Liver (tissue), 8 donors: ENCODE measurements at regions not wholly inside any gene's neighbourhood (a gene's known extent, or its start where the extent isn't known, plus 50 kb on each side); places are given as distances from the start of the nearest gene placed in this dataset.

Source experiments
- DNase-seq: peaks from one replicate; pipeline ENCODE4 v3.0.0-alpha.2; 2017; ENCODE audit warnings: low spot score
- H3K27ac ChIP-seq, 2 donors: one replicate each; pipeline ENCODE4 v1.7.0; 2013; ENCODE audit warnings: inconsistent platforms in 2 of 2, low read length in 2 of 2, control low read depth in 1 of 2, low read depth in 1 of 2, mild to moderate bottlenecking in 1 of 2
- H3K27me3 ChIP-seq, 4 donors: one replicate each; pipeline versions ENCODE4 v1.6.1 to v1.7.0; 2013; ENCODE audit warnings: low read length in 3 of 4, inconsistent platforms in 1 of 4, mild to moderate bottlenecking in 1 of 4, moderate library complexity in 1 of 4; ENCODE audit not compliant: control insufficient read depth in 4 of 4, insufficient read depth in 4 of 4
- H3K36me3 ChIP-seq, 4 donors: one replicate each; pipeline versions ENCODE4 v1.6.1 to v1.7.0; 2013; ENCODE audit warnings: low read length in 3 of 4, mild to moderate bottlenecking in 3 of 4, low read depth in 1 of 4, moderate library complexity in 1 of 4; ENCODE audit not compliant: control insufficient read depth in 4 of 4, insufficient read depth in 3 of 4
- H3K4me1 ChIP-seq, 4 donors: one replicate each; pipeline versions ENCODE4 v1.6.1 to v1.7.0; 2013; ENCODE audit warnings: low read length in 3 of 4, mild to moderate bottlenecking in 3 of 4, moderate library complexity in 1 of 4; ENCODE audit not compliant: control insufficient read depth in 4 of 4, insufficient read depth in 4 of 4
- H3K4me3 ChIP-seq, 3 donors: one replicate each; pipeline versions ENCODE4 v1.6.1 to v1.7.0; 2013; ENCODE audit warnings: low read length in 3 of 3, control low read depth in 1 of 3, low read depth in 1 of 3, mild to moderate bottlenecking in 1 of 3
- H3K9ac ChIP-seq, 2 donors: one replicate each; pipeline ENCODE4 v1.7.0; 2013; ENCODE audit warnings: low read length in 2 of 2, mild to moderate bottlenecking in 2 of 2, moderate library complexity in 2 of 2, control low read depth in 1 of 2, low read depth in 1 of 2
- H3K9me3 ChIP-seq, 4 donors: one replicate each; pipeline versions ENCODE4 v1.6.1 to v1.7.0; 2013; ENCODE audit warnings: low read length in 3 of 4; ENCODE audit not compliant: control insufficient read depth in 4 of 4
- ATF3 ChIP-seq: IDR thresholded peaks from 2 replicates; pipeline ENCODE4 v1.6.1; 2016; ENCODE audit warnings: antibody characterized with exemption
- CTCF ChIP-seq: fragments of 150-350 bp; IDR thresholded peaks from 2 replicates; pipeline ENCODE4 v1.5.1; 2017; ENCODE audit warnings: improper control_type of control experiment, low read depth, low read length; ENCODE audit not compliant: missing input control
- EGR1 ChIP-seq, 2 donors: IDR thresholded peaks; 2 replicates each; pipeline ENCODE4 v1.6.1; 2016 to 2018; ENCODE audit warnings: antibody characterized with exemption in 2 of 2, low read depth in 2 of 2
- FOXA1 ChIP-seq: IDR thresholded peaks from 2 replicates; pipeline ENCODE4 v1.6.1; 2016; ENCODE audit warnings: antibody characterized with exemption
- FOXA2 ChIP-seq: IDR thresholded peaks from 2 replicates; pipeline ENCODE4 v1.6.1; 2016; ENCODE audit warnings: antibody characterized with exemption
- GABPA ChIP-seq, 2 donors: IDR thresholded peaks in 1 of 2; conservative IDR thresholded peaks in 1 of 2; 2 replicates each; pipeline ENCODE4 v1.6.1; 2016; ENCODE audit warnings: antibody characterized with exemption in 2 of 2, mild to moderate bottlenecking in 1 of 2, moderate library complexity in 1 of 2
- HNF4A ChIP-seq, 2 donors: conservative IDR thresholded peaks; 2 replicates each; pipeline ENCODE4 v1.6.1; 2016; ENCODE audit warnings: antibody characterized with exemption in 2 of 2, mild to moderate bottlenecking in 2 of 2
- HNF4G ChIP-seq: IDR thresholded peaks from 2 replicates; pipeline ENCODE4 v1.6.1; 2016; ENCODE audit warnings: antibody characterized with exemption
- JUND ChIP-seq, 2 donors: IDR thresholded peaks; 2 replicates each; pipeline ENCODE4 v1.6.1; 2016; ENCODE audit warnings: antibody characterized with exemption in 2 of 2
- MAX ChIP-seq: IDR thresholded peaks from 2 replicates; pipeline ENCODE4 v1.6.1; 2016; ENCODE audit warnings: antibody characterized with exemption
- NR2F2 ChIP-seq: IDR thresholded peaks from 2 replicates; pipeline ENCODE4 v1.6.1; 2016; ENCODE audit warnings: antibody characterized with exemption
- RAD21 ChIP-seq, 2 donors: IDR thresholded peaks; 2 replicates each; pipeline ENCODE4 v1.6.1; 2016; ENCODE audit warnings: antibody characterized with exemption in 2 of 2, mild to moderate bottlenecking in 2 of 2
- RXRA ChIP-seq, 2 donors: IDR thresholded peaks; 2 replicates each; pipeline ENCODE4 v1.6.1; 2017 to 2018; ENCODE audit warnings: antibody characterized with exemption in 2 of 2, mild to moderate bottlenecking in 1 of 2
- SP1 ChIP-seq: IDR thresholded peaks from 2 replicates; pipeline ENCODE4 v1.6.1; 2018; ENCODE audit warnings: antibody characterized with exemption, mild to moderate bottlenecking
- TAF1 ChIP-seq: conservative IDR thresholded peaks from 2 replicates; pipeline ENCODE4 v1.6.1; 2016; ENCODE audit warnings: antibody characterized with exemption, mild to moderate bottlenecking
- YY1 ChIP-seq: IDR thresholded peaks from 2 replicates; pipeline ENCODE4 v1.6.1; 2016; ENCODE audit warnings: antibody characterized with exemption, mild to moderate bottlenecking
- WGBS: extraction: QIAGEN DNeasy Blood & Tissue Kit; methylation state at CpG from one replicate; pipeline ENCODE4 v1.1.7; 2013; 5-methylcytosine and 5-hydroxymethylcytosine counted together
- TF ChIP-seq, protein P1 (sequence below): IDR thresholded peaks from 2 replicates; pipeline ENCODE4 v1.6.1; 2016; ENCODE audit warnings: antibody characterized with exemption, mild to moderate bottlenecking
- donor health status: healthy.
- donor health status: healthy.
- donor health status: healthy.
- donor health status: healthy.
- donor health status: healthy.

GRCh38 chr3:1830851-1831250 is 267.8 kb upstream of the CNTN4 start:
- peaks cover 0 to 2% (median 0%) of the 10 kb centered on the region in 4 donors for H3K27me3 ChIP-seq
- WGBS, result 54% methylated on average over 3 of the region's 3 CpGs
- no peak for DNase-seq
- no peak overlapping the region for H3K4me3 ChIP-seq
- no peak overlapping the region for H3K9ac ChIP-seq
- no peaks in the 10 kb centered on the region for H3K36me3 ChIP-seq
- no peak overlapping the region for H3K27ac ChIP-seq
- no peak for TF ChIP-seq GABPA (IDR thresholded peaks at IDR 0.05 in 1 of 2, conservative IDR thresholded peaks at IDR 0.05 in 1 of 2)
- no peak for TF ChIP-seq NR2F2
- no peak for TF ChIP-seq SP1
- no peak for TF ChIP-seq EGR1 (IDR thresholded peaks at IDR 0.05; ENCODE audit: low read depth in 2 of 2)
- no peaks in the 10 kb centered on the region for H3K4me1 ChIP-seq
- peaks cover 0 to 2% (median 0%) of the 10 kb centered on the region in 4 donors for H3K9me3 ChIP-seq

DNA sequence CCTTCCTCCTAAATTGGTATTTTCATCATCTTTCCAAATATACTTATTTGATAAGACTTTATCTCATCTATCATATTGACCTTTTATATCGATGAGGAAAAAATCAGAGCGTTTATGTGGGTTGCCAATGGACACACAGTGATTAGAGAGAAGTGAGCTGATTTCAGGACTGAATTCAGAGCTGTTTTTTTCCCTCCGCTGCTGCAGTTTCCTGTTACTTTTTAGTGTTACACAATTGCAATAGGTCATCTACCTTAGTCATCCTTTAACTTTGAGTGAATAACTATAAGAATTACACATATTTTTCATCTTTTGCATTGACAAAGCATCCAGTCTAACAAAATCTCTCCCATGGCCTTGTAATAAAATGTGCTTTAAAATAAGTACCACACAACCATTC is 266.3 kb upstream of the CNTN4 start:
- TF ChIP-seq FOXA1, result no peak
- TF ChIP-seq YY1, result no peak
- no peak for TF ChIP-seq JUND (IDR thresholded peaks at IDR 0.05)
- TF ChIP-seq GABPA (IDR thresholded peaks at IDR 0.05 in 1 of 2, conservative IDR thresholded peaks at IDR 0.05 in 1 of 2), result no peak
- TF ChIP-seq ATF3, result no peak
- TF ChIP-seq HNF4A (conservative IDR thresholded peaks at IDR 0.05), result no peak
- TF ChIP-seq TAF1, result no peak
- TF ChIP-seq, protein P1, sequence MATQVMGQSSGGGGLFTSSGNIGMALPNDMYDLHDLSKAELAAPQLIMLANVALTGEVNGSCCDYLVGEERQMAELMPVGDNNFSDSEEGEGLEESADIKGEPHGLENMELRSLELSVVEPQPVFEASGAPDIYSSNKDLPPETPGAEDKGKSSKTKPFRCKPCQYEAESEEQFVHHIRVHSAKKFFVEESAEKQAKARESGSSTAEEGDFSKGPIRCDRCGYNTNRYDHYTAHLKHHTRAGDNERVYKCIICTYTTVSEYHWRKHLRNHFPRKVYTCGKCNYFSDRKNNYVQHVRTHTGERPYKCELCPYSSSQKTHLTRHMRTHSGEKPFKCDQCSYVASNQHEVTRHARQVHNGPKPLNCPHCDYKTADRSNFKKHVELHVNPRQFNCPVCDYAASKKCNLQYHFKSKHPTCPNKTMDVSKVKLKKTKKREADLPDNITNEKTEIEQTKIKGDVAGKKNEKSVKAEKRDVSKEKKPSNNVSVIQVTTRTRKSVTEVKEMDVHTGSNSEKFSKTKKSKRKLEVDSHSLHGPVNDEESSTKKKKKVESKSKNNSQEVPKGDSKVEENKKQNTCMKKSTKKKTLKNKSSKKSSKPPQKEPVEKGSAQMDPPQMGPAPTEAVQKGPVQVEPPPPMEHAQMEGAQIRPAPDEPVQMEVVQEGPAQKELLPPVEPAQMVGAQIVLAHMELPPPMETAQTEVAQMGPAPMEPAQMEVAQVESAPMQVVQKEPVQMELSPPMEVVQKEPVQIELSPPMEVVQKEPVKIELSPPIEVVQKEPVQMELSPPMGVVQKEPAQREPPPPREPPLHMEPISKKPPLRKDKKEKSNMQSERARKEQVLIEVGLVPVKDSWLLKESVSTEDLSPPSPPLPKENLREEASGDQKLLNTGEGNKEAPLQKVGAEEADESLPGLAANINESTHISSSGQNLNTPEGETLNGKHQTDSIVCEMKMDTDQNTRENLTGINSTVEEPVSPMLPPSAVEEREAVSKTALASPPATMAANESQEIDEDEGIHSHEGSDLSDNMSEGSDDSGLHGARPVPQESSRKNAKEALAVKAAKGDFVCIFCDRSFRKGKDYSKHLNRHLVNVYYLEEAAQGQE, result no peak
- TF ChIP-seq CTCF, result no peak
- H3K27ac ChIP-seq, result no peak overlapping the region
- no peak for DNase-seq
- H3K36me3 ChIP-seq, result no peaks in the 10 kb centered on the region
- WGBS, result 79% methylated on average over 3 of the region's 3 CpGs
- H3K4me1 ChIP-seq, result no peaks in the 10 kb centered on the region
- no peak overlapping the region for H3K9ac ChIP-seq
- peaks cover 0 to 2% (median 0%) of the 10 kb centered on the region in 4 donors for H3K9me3 ChIP-seq
- H3K4me3 ChIP-seq, result no peak overlapping the region
- H3K27me3 ChIP-seq, result peaks cover 0 to 2% (median 0%) of the 10 kb centered on the region in 4 donors

GRCh38 chr3:1843111-1843510 is 255.6 kb upstream of the CNTN4 start:
- TF ChIP-seq TAF1, result no peak
- TF ChIP-seq HNF4A (conservative IDR thresholded peaks at IDR 0.05), result no peak
- no peak for TF ChIP-seq EGR1 (IDR thresholded peaks at IDR 0.05; ENCODE audit: low read depth in 2 of 2)
- no peak for TF ChIP-seq GABPA (IDR thresholded peaks at IDR 0.05 in 1 of 2, conservative IDR thresholded peaks at IDR 0.05 in 1 of 2)
- TF ChIP-seq JUND (IDR thresholded peaks at IDR 0.05), result no peak
- no peak for TF ChIP-seq NR2F2
- TF ChIP-seq, protein P1, result no peak
- no peak for TF ChIP-seq HNF4G
- no peak for TF ChIP-seq FOXA2
- TF ChIP-seq FOXA1, result no peak
- TF ChIP-seq RXRA (IDR thresholded peaks at IDR 0.05), result no peak
- no peak for TF ChIP-seq MAX
- TF ChIP-seq YY1, result no peak
- no peak for TF ChIP-seq RAD21 (IDR thresholded peaks at IDR 0.05)
- TF ChIP-seq ATF3, result no peak
- Histone ChIP-seq H3K27ac (no peak overlapping the region), H3K27me3 (no peaks in the 10 kb centered on the region), H3K9ac (no peak overlapping the region), H3K36me3 (no peaks in the 10 kb centered on the region), H3K9me3 (no peaks in the 10 kb centered on the region), H3K4me3 (no peak overlapping the region), H3K4me1 (no peaks in the 10 kb centered on the region)
- no peak for DNase-seq
- 63% methylated on average over 6 of the region's 6 CpGs for whole genome bisulfite sequencing
